HepG2 (cell line): ENCODE measurements at regions not wholly inside any gene's neighbourhood (a gene's known extent, or its start where the extent isn't known, plus 50 kb on each side); places are given as distances from the start of the nearest gene placed in this dataset.

Experiments
- ARNT2 ChIP-seq: sonication (generic); formaldehyde crosslinking; IDR thresholded peaks from 2 replicates; pipeline ENCODE4 v1.8.0; 2022; ENCODE audit warnings: mild to moderate bottlenecking, low read depth, missing genetic modification reagents, moderate library complexity
- FOXA1 ChIP-seq, 2 experiments: fragments of 450-650 bp in 1 of 2; sonication (generic) in 1 of 2; formaldehyde crosslinking in 1 of 2; IDR thresholded peaks; 2 replicates each; pipeline versions ENCODE4 v1.4.0 to v1.6.1; 2016 to 2020; ENCODE audit warnings: missing genetic modification reagents in 1 of 2

DNA sequence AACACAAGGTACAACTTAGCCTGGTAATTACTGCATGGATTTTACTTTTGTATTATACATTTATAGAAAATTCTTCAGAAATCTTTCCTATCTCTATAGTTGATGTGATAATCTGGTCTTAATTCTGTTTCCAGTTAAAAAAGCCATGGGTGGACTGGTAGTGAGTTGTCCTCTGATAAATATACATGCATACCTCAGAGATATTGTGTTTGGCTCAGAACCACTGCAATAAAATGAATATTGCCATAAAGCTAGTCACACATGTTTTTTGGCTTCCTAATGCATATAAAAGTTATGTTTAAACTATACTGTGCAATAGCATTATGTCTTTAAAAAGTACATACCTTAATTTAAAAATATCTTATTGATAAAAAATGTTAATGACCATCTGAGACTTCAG, 708.6 kb upstream of the MARCKS start:
- no peak for TF ChIP-seq ARNT2 (CRISPR knock-in tag)
- TF ChIP-seq FOXA1 (IDR thresholded peaks at IDR 0.05), result no peak
- TF ChIP-seq FOXA1 (CRISPR knock-in tag; IDR thresholded peaks at IDR 0.05), result no peak
